Raji (cell line): ENCODE measurements at regions not wholly inside any gene's neighbourhood (a gene's known extent, or its start where the extent isn't known, plus 50 kb on each side); places are given as distances from the start of the nearest gene placed in this dataset.

Experiments
- POLR2A ChIP-seq: IDR thresholded peaks from 2 replicates; pipeline ENCODE4 v1.6.1; 2011; ENCODE audit warnings: low read depth, low read length, control low read depth; ENCODE audit not compliant: insufficient read depth

DNA sequence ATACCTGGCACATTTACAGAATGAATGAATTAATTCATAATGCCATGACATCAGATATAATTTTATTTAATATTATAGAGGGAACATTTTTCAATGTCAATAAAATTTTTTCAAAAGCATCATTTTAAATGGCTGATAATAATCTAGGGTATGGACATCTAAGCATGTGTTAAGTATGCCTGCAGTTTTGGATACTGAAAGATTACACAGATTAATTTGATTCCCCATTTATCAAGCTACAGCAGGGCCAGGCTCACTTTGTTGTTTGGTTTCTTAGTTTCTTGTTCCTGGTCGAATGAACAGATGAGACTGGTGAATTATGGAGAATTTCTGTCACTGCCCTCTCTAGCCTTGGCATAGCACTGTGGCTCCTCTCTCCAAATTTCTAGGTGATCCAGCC, 72.4 kb upstream of the E2F8 start:
- no peak for TF ChIP-seq POLR2A

DNA sequence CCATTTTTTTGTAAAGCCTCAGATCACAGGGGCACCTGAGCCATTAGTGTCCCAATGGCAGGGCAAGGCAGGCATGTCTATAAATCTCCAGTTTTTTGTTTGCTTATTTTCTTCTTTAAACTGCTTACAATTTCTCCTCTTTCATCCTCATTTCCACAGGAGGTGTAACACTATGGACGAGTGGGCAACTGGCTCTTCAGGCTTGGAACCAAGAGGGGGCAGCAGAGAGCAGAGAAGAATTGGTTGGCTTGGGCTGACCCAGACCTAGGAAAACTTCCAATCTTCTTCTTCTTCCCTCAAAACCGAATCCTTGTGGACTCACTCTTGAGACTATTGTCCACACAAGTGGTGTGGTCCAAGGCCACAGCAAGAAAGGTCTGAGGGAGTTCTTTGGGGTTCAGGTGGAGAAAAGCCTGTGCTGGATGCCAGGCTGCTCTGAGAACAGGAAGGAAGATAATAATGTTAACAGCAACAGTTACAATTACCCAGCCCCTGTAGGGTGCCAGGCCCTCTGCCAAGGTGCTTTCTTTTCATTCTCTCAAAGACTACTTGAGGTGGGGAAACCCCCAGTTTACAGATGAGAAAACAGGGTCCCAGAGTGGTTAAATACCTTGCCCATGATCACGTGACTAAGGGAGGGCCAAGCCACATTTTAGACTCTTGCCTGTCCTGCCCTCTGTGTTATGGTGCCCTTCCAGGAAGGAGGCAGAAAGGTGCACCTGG, 70.7 kb upstream of the E2F8 start:
- TF ChIP-seq POLR2A: no peak

DNA sequence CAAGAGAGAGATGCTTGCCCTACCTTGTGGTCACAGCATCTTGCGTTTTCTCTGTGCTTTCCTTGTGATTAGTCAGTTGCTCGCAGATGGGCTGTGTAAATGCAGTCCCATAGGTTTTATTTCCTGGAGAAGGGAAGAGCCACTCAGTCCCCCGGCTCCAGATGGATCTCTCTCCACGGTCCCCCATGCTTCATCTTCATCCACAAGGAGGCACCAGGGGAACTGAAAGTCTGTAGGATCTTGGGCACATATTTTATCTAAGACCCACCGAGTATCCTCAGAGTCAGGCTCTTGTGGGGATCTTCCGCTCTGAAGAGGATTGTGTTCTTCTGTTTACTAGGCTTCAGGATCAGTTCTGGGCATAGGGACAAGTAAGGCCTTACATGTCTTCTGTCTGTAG, 66.8 kb upstream of the E2F8 start:
- no peak for TF ChIP-seq POLR2A

DNA sequence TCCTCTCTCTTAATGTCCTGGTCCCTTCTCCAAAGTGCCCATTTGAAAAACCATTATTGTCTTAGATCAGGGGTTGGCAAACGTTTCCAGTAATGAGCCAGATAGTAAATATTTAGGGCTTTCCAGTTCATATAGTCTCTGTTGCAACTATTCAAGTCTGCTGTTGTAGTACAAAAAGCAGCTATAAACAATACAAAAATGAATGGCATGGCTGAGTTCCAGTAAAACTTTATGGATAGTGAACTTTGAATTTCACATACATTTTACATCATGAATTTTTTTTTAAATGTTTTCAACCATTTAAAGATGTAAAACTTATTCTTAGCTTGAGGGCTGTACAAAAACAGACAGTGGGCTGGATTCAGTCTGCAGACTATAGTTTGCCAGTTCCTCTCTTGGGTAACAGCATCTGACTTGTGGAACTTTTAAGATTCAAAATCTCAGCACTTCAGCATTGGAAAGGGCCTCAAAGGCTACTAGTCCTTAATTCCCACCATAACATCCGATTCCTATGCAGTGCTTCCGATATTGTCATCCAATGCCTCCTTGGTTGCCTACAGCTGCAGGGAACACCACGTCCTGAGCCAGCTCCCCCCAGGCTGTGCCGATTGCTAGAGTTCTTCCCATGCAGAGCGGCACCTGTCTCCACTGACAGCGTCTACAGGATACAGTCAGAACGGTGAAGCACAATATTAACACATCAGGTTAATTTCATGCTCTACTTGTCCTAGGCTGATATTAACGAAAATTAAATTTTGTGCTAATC, 65.6 kb upstream of the E2F8 start:
- no peak for TF ChIP-seq POLR2A

DNA sequence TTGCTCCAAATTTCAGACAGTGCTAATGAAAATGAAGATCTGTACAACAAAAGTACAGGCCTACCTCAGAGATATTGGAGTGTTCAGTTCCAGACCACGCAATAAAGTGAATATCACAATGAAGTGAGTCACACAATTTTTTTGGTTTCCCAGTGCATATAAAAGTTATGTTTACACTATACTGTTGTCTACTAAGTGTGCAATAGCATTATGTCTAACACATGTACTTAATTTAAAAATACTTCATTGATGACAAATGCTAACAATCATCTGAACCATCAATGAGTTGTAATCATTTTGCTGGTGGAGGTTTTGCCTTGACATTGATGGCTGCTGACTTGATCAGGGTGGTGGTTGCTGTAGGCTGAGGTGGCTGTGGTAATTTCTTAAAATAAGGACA, 60.6 kb upstream of the E2F8 start:
- TF ChIP-seq POLR2A: no peak

DNA sequence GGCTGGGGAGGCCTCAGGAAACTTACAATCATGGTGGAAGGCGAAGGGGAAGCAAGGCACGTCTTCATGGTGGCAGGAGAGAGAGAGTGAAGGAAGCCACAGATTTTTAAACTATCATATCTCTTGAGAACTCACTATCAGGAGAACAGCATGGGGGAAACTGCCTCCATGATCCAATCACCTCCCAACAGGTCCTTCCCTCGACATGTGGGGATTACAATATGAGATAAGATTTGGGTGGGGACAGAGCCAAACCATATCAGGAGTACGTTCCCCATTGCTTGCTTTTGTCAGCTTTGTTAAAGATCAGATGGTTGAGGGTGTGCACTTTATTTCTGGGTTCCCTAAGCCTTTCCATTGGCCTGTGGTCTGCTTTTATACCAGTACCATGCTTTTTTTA, 53.7 kb upstream of the E2F8 start:
- TF ChIP-seq POLR2A: no peak

DNA sequence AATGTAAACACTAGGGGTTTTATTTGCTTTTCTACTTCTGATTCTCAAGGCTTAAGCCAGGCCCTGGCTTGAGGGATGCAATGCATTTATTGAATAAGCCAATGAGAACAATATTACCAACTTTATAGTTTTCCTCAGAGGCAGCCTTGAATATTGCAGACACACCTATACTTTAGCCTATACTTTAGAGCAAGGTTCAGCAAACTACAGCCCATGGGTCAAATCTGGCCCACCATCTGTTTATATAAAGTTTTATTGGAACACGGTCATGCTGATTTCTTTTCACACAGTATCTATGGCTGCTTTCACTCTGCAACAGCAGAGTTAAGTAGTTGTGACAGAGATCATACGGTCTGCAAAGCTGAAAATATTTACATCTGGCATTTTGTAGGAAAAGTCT, 50.3 kb upstream of the E2F8 start:
- TF ChIP-seq POLR2A: no peak
